NT2/D1 (cell line): ENCODE measurements at regions not wholly inside any gene's neighbourhood (a gene's known extent, or its start where the extent isn't known, plus 50 kb on each side); places are given as distances from the start of the nearest gene placed in this dataset.

Experiments used
- SUZ12 ChIP-seq: IDR thresholded peaks from 2 replicates; pipeline ENCODE4 v1.6.1; 2011; ENCODE audit not compliant: insufficient read length, insufficient read depth; ENCODE audit errors: extremely low read depth
- YY1 ChIP-seq: IDR thresholded peaks from 2 replicates; pipeline ENCODE4 v1.6.1; 2011; ENCODE audit not compliant: insufficient read length, insufficient read depth

GRCh38 chr16:22757202-22757601 lies 56.8 kb upstream of the HS3ST2 start:
- TF ChIP-seq SUZ12 = no peak
- TF ChIP-seq YY1 = no peak
